C4-2B (cell line): ENCODE measurements at regions not wholly inside any gene's neighbourhood (a gene's known extent, or its start where the extent isn't known, plus 50 kb on each side); places are given as distances from the start of the nearest gene placed in this dataset.
A peak's percentile ranks its signal among the peaks of the same experiment; 100 is the strongest.

Source experiments
- H3K27ac ChIP-seq: fragments of 450-650 bp; 2 replicates; pipeline ENCODE4 v1.5.1; 2017
- CTCF ChIP-seq: fragments of 450-650 bp; conservative IDR thresholded peaks from 2 replicates; pipeline ENCODE4 v1.5.1; 2017; ENCODE audit warnings: mild to moderate bottlenecking
- ZFX ChIP-seq: fragments of 450-650 bp; IDR thresholded peaks from 2 replicates; pipeline ENCODE4 v1.6.1; 2017

- TF ChIP-seq ZFX (no peak), CTCF (no peak)
Measured at GRCh38 chr5:136811086-136811485, 445.7 kb upstream of the TRPC7 start.

GRCh38 chr5:136810261-136810801, 445.0 kb upstream of the TRPC7 start:
- H3K27ac ChIP-seq, result no peak overlapping the region
- TF ChIP-seq CTCF, result no peak
- no peak for TF ChIP-seq ZFX

More at GRCh38 chr5:136811086-136811485, 445.7 kb upstream of the TRPC7 start:
- no peak overlapping the region for H3K27ac ChIP-seq

GRCh38 chr5:136809382-136809781, 444.0 kb upstream of the TRPC7 start:
- no peak overlapping the region for H3K27ac ChIP-seq
- TF ChIP-seq CTCF (no peak), ZFX (no peak)

- no peak for TF ChIP-seq CTCF
- TF ChIP-seq ZFX, result no peak
- H3K27ac ChIP-seq, result no peak overlapping the region
Measured at GRCh38 chr5:136808756-136809155, 443.4 kb upstream of the TRPC7 start.

- H3K27ac ChIP-seq, result no peak overlapping the region
- no peak for TF ChIP-seq ZFX
- peak; percentile 29 for TF ChIP-seq CTCF
Measured at GRCh38 chr5:136805466-136805865, 440.1 kb upstream of the TRPC7 start.

GRCh38 chr5:136802383-136802782, 437.0 kb upstream of the TRPC7 start:
- H3K27ac ChIP-seq, result no peak overlapping the region
- TF ChIP-seq ZFX (no peak), CTCF (peak; percentile 46)

GRCh38 chr5:136799806-136800372, 434.5 kb upstream of the TRPC7 start:
- TF ChIP-seq CTCF (no peak), ZFX (no peak)
- H3K27ac ChIP-seq, result no peak overlapping the region
